HL-60 (cell line): ENCODE measurements at regions not wholly inside any gene's neighbourhood (a gene's known extent, or its start where the extent isn't known, plus 50 kb on each side); places are given as distances from the start of the nearest gene placed in this dataset.

Experiments used
- DNase-seq, 2 experiments: peaks; one replicate each; pipeline ENCODE4 v3.0.0-alpha.2; 2010 to 2020; ENCODE audit warnings: low read depth in 1 of 2, low spot score in 1 of 2
- H3K27ac ChIP-seq: fragments of 250-450 bp; sonication (Bioruptor Pico); replicated peaks from 2 replicates; pipeline ENCODE4 v1.5.1; 2020; ENCODE audit warnings: mild to moderate bottlenecking, moderate library complexity
- H3K27me3 ChIP-seq: fragments of 250-450 bp; sonication (Bioruptor Pico); 2 replicates; pipeline ENCODE4 v1.5.1; 2021; ENCODE audit warnings: mild to moderate bottlenecking, moderate library complexity; ENCODE audit not compliant: insufficient read depth, poor library complexity, severe bottlenecking
- H3K4me3 ChIP-seq: replicated peaks from 2 replicates; pipeline ENCODE4 v1.5.1; 2011; ENCODE audit warnings: mild to moderate bottlenecking, control low read depth, low read length; ENCODE audit not compliant: insufficient read depth
- GABPA ChIP-seq: IDR thresholded peaks from 2 replicates; pipeline ENCODE4 v1.6.1; 2012; ENCODE audit warnings: low read depth
- POLR2AphosphoS5 ChIP-seq: IDR thresholded peaks from 2 replicates; pipeline ENCODE4 v1.6.1; 2012; ENCODE audit warnings: low read depth
- SPI1 ChIP-seq: IDR thresholded peaks from 2 replicates; pipeline ENCODE4 v1.6.1; 2012; ENCODE audit warnings: low read depth, mild to moderate bottlenecking, borderline replicate concordance
- TF ChIP-seq, protein P1 (sequence below): IDR thresholded peaks from one replicate; pipeline ENCODE4 v1.5.1; 2011; ENCODE audit warnings: low read length, control low read depth, inconsistent platforms; ENCODE audit not compliant: insufficient read depth
- TF ChIP-seq, protein P2 (sequence below): IDR thresholded peaks from 2 replicates; pipeline ENCODE4 v1.6.1; 2012; ENCODE audit warnings: low read depth; ENCODE audit not compliant: insufficient replicate concordance

DNA sequence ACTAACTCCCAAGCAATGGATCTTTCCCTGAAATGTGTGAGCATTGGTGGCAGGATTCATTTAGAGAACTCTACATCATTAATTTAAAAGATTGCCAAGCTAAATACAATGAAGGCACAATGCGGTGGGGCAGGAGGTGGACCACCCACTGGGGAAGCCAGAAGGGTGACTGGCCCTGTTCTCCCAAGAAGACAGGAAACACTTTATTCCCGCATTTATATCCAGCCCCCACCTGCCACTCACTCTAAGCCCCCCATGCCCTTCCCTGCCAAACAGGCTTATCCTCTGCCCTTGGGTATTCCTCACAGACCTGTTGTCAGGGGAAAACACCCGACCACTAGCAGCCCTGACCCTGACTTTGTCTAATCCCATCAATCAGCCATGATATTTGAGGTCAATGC lies 189.1 kb upstream of the UBL3 start:
- H3K27ac ChIP-seq = no peak overlapping the region
- TF ChIP-seq GABPA (no peak), POLR2AphosphoS5 (no peak), SPI1 (no peak)
- TF ChIP-seq, protein P1, sequence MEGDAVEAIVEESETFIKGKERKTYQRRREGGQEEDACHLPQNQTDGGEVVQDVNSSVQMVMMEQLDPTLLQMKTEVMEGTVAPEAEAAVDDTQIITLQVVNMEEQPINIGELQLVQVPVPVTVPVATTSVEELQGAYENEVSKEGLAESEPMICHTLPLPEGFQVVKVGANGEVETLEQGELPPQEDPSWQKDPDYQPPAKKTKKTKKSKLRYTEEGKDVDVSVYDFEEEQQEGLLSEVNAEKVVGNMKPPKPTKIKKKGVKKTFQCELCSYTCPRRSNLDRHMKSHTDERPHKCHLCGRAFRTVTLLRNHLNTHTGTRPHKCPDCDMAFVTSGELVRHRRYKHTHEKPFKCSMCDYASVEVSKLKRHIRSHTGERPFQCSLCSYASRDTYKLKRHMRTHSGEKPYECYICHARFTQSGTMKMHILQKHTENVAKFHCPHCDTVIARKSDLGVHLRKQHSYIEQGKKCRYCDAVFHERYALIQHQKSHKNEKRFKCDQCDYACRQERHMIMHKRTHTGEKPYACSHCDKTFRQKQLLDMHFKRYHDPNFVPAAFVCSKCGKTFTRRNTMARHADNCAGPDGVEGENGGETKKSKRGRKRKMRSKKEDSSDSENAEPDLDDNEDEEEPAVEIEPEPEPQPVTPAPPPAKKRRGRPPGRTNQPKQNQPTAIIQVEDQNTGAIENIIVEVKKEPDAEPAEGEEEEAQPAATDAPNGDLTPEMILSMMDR = no peak
- TF ChIP-seq, protein P2, sequence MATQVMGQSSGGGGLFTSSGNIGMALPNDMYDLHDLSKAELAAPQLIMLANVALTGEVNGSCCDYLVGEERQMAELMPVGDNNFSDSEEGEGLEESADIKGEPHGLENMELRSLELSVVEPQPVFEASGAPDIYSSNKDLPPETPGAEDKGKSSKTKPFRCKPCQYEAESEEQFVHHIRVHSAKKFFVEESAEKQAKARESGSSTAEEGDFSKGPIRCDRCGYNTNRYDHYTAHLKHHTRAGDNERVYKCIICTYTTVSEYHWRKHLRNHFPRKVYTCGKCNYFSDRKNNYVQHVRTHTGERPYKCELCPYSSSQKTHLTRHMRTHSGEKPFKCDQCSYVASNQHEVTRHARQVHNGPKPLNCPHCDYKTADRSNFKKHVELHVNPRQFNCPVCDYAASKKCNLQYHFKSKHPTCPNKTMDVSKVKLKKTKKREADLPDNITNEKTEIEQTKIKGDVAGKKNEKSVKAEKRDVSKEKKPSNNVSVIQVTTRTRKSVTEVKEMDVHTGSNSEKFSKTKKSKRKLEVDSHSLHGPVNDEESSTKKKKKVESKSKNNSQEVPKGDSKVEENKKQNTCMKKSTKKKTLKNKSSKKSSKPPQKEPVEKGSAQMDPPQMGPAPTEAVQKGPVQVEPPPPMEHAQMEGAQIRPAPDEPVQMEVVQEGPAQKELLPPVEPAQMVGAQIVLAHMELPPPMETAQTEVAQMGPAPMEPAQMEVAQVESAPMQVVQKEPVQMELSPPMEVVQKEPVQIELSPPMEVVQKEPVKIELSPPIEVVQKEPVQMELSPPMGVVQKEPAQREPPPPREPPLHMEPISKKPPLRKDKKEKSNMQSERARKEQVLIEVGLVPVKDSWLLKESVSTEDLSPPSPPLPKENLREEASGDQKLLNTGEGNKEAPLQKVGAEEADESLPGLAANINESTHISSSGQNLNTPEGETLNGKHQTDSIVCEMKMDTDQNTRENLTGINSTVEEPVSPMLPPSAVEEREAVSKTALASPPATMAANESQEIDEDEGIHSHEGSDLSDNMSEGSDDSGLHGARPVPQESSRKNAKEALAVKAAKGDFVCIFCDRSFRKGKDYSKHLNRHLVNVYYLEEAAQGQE = no peak
- no peak for DNase-seq
- H3K27me3 ChIP-seq = no peaks in the 10 kb centered on the region
- H3K4me3 ChIP-seq = no peak overlapping the region

DNA sequence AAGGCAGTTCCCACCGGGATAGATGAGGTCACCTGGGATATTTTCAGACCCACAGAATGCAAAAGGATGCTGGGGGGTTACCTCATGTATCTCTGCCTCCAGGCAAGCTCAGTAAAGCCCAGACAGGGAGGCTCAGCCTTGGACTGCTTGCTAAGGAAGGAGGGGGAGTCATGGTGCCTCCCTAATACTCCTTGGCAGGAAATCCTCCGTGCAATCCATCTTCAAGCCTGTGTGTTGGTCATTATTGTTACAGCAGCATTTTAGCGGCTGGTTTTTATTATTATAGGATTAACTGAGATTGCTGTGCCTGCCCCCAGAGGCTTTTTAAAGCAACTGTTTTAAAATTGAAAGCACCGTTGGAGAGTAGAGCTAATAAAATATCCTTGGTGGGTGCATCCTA lies 188.5 kb upstream of the UBL3 start:
- TF ChIP-seq POLR2AphosphoS5 (no peak), SPI1 (no peak), GABPA (no peak)
- TF ChIP-seq, protein P2 = no peak
- TF ChIP-seq, protein P1 = no peak
- no peak for DNase-seq
- Histone ChIP-seq H3K27ac (no peak overlapping the region), H3K27me3 (no peaks in the 10 kb centered on the region), H3K4me3 (no peak overlapping the region)

DNA sequence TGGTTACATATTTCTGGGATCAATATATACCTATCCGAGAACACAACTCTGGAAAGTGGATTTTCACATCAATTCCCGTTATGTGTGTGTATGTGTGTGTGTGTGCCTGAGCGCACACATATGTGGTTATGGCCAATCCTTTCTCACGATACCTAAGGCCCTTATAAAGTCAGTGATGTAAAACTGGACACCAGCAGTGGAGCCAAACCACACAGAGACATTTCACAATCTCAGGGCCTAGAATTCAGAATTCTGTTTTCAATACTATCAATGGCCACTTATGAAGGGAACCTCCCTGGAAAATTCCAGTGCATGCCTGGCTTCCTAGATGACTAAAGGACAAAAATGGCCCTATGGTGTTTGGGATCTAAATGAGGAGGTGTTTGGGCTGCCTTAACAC lies 187.3 kb upstream of the UBL3 start:
- no peak overlapping the region for H3K4me3 ChIP-seq
- TF ChIP-seq GABPA = no peak
- TF ChIP-seq, protein P1 = no peak
- no peak for TF ChIP-seq SPI1
- TF ChIP-seq POLR2AphosphoS5 = no peak
- TF ChIP-seq, protein P2 = no peak
- H3K27me3 ChIP-seq = no peaks in the 10 kb centered on the region
- DNase-seq = no peak
- H3K27ac ChIP-seq = no peak overlapping the region
